ENCODE measurements at regions not wholly inside any gene's neighbourhood (a gene's known extent, or its start where the extent isn't known, plus 50 kb on each side); places are given as distances from the start of the nearest gene placed in this dataset.
"Not testable (repeated sequence)": the region's sequence is repeated elsewhere in the genome, so short reads cannot be mapped to it uniquely, and the experiment has no call there.

GRCh38 chr16:87210894-87211293, 106.3 kb downstream of the C16orf95 start:
- no peak for DNase-seq (ENCODE audit: low read depth in 2 of 3, low spot score in 1 of 3)

GRCh38 chr16:87212026-87212425, 105.2 kb downstream of the C16orf95 start:
- DNase-seq (ENCODE audit: low read depth in 2 of 3, low spot score in 1 of 3), result no peak

- no peak for DNase-seq (ENCODE audit: low read depth in 2 of 3, low spot score in 1 of 3)
Measured at GRCh38 chr16:87213536-87213935, 103.7 kb downstream of the C16orf95 start.

GRCh38 chr16:87216148-87216840, 100.9 kb downstream of the C16orf95 start:
- no peak for DNase-seq (ENCODE audit: low read depth in 2 of 3, low spot score in 1 of 3)

DNA sequence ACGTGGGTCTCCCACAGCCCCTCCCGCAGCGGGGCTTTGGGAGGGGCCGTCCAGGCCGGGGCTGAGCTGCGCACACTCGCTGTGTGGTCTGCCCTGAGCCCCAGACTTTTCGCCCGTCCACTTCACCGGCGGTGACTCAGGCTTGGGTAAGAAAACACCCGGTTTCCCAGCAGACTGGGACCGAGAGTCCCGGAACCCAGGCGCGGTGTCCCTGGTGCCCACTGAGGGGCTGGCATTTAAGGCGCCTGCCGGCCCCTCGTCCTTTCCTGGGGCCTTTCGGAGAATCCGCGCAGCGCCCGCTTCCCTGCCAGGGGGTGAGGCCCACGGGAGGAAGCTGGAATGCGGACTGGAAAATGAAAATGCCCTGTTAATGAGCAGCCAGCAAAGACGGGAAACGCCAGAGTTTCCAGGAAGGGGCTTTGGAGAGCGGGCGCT, 100.3 kb downstream of the C16orf95 start:
- no peak for DNase-seq (ENCODE audit: low read depth in 2 of 3, low spot score in 1 of 3)

DNA sequence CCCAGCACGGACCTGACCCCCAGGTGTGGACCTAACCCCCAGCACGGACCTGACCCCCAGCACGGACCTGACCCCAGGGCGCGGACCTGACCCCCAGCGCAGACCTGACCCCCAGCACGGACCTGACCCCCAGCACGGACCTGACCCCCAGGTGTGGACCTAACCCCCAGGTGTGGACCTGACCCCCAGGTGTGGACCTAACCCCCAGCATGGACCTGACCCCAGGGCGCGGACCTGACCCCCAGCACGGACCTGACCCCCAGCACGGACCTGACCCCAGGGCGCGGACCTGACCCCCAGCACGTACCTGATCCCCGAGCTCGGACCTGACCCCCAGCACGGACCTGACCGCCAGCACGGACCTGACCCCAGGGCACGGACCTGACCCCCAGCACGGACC, 99.4 kb downstream of the C16orf95 start:
- not testable (repeated sequence) for DNase-seq (ENCODE audit: low read depth in 2 of 3, low spot score in 1 of 3)

DNA sequence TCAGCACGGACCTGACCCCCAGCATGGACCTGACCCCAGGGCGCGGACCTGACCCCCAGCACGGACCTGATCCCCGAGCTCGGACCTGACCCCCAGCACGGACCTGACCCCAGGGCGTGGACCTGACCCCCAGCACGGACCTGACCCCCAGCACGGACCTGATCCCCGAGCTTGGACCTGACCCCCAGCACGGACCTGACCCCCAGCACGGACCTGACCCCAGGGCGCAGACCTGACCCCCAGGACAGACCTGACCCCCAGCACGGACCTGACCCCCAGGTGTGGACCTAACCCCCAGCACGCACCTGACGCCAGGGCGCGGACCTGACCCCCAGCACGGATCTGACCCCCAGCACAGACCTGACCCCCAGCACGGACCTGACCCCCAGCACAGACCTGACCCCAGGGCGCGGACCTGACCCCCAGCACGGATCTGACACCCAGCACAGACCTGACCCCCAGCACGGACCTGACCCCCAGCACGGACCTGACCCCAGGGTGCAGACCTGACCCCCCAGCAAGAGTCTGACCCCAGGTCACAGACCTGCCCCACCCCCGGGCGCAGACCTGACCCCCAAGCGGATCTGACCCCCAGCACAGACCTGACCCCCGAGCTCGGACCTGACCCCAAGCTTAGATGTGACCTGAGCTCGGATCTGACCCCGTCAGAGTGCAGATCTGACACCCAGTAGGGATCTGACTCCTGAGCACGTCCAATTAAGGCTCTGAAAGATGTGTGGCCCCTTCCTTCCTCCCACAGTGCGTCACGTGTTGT, 98.7 kb downstream of the C16orf95 start:
- DNase-seq (ENCODE audit: low read depth in 2 of 3, low spot score in 1 of 3), result no peak

- DNase-seq (ENCODE audit: low read depth in 2 of 3, low spot score in 1 of 3), result no peak
Measured at GRCh38 chr16:87219287-87219909, 97.8 kb downstream of the C16orf95 start.

GRCh38 chr16:87221633-87222032, 95.6 kb downstream of the C16orf95 start:
- DNase-seq (ENCODE audit: low read depth in 2 of 3, low spot score in 1 of 3), result no peak

DNA sequence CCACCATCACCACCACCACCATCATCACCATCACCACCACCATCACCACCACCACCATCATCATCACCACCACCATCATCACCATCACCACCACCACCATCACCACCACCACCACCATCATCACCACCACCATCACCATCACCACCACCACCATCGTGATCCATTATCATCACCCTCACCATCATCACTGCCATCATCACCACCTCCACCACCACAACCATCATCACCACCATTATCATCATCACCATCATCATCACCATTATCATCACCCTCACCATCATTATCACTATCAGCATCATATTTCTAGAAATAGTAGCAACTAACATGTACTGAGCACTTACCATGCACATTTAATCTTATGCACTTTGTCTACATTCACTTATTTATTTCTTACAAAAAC, 94.9 kb downstream of the C16orf95 start:
- no peak for DNase-seq (ENCODE audit: low read depth in 2 of 3, low spot score in 1 of 3)

GRCh38 chr16:87223656-87224248, 93.4 kb downstream of the C16orf95 start:
- no peak for DNase-seq (ENCODE audit: low read depth in 2 of 3, low spot score in 1 of 3)

GRCh38 chr16:87226926-87227295, 90.3 kb downstream of the C16orf95 start:
- DNase-seq (ENCODE audit: low read depth in 2 of 3, low spot score in 1 of 3), result no peak

DNA sequence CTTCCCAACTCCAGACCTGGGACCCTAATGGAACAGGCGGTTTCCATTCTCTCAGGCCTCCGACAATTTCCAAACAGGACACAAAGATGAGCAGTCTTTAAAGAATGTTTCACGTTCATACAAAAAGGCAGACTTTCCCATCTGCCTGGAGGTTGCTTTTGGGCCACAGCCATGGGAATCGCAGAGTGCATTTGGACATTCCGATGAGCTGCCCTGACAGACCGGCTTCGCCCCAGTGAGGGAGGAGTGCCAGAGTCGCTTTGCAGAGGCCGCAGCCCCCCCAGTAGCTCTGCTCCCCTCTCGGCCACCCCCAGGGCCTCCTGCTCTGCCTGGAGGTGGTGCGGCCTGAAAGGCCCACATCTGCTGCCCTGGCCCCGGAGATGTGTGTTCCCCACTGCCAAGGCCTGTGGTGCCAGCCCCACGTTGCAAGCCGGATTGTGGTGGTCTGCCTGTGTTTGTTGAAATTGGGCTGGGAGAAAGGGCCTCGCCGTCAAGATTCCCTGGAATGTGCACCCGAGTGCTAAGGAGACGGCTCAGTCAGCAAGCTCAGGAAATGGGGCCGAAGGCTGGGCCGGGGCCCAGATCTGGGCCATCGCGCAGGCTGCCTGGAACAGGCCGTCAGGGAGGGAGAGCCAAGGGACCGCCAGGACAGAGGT, 89.8 kb downstream of the C16orf95 start:
- no peak for DNase-seq (ENCODE audit: low read depth in 2 of 3, low spot score in 1 of 3)

- no peak for DNase-seq (ENCODE audit: low read depth in 2 of 3, low spot score in 1 of 3)
Measured at GRCh38 chr16:87228363-87228762, 88.8 kb downstream of the C16orf95 start.

DNA sequence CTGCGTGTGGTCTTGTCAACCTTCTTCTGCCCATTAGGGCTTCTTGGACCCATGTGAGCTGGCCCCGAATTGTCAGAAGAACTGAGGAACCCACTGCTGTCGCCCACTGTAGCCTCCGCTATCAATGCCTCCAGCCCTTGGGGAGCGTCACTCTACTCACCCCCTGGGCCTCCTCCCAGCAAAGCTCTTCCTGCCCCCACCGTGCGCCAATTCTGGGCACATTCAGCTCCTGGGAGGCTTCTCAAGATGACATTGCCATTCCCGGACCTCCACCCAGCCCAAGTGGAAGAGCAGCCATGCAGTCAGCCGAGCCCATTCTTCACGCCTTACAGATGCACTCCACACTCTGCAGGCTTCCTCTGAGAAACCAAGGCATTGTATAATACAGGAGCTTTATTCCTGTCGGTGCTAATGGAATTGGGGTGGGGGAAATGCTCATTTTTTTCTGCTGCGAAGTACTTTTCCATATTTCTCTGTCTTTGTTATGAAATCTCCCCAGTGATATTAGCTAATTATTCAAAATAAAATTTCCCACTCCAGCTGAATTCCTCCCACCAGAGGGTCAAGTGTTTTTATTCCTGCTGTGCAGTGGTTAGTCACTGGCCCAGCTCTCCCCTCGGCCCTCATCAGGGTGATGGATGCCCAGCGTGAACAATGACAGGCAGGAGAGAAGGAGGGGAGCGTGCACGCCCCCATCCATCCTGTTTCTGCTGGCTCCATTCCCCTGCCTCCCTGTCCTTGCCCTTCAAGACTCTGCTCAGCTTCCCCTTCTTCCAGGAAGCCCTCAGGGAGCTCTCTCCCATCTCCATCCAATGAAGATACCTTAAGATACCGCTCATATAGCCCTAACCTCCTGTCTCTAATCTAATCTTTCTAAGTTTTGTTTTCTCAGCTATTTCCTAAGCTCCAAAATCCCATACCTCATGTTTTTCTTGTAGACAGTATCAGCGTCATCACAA, 87.7 kb downstream of the C16orf95 start:
- no peak for DNase-seq (ENCODE audit: low read depth in 2 of 3, low spot score in 1 of 3)

GRCh38 chr16:87230571-87230970, 86.6 kb downstream of the C16orf95 start:
- DNase-seq (ENCODE audit: low read depth in 2 of 3, low spot score in 1 of 3), result no peak

- DNase-seq (ENCODE audit: low read depth in 2 of 3, low spot score in 1 of 3), result no peak
Measured at GRCh38 chr16:87231295-87231694, 85.9 kb downstream of the C16orf95 start.

DNA sequence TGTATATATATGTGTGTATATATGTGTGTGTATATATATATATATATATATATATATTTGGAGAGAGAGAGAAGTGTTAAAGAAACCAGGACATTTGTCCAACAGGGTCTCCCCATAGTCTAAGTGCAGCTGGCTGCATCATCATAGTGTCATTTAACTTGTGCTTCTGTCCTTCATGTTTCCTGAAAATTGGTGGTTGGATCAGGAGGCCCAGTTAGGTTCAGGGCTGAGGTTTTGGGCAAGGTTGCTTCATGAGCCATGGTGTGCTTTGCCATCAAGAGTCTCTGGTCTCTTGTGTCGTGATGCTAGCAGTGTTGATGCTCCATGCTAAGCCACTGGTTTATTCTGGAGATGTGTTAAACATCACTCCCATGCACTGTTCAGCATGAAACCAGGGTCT, 85.3 kb downstream of the C16orf95 start:
- no peak for DNase-seq (ENCODE audit: low read depth in 2 of 3, low spot score in 1 of 3)

GRCh38 chr16:87233928-87234327, 83.3 kb downstream of the C16orf95 start:
- DNase-seq (ENCODE audit: low read depth in 2 of 3, low spot score in 1 of 3), result no peak

DNA sequence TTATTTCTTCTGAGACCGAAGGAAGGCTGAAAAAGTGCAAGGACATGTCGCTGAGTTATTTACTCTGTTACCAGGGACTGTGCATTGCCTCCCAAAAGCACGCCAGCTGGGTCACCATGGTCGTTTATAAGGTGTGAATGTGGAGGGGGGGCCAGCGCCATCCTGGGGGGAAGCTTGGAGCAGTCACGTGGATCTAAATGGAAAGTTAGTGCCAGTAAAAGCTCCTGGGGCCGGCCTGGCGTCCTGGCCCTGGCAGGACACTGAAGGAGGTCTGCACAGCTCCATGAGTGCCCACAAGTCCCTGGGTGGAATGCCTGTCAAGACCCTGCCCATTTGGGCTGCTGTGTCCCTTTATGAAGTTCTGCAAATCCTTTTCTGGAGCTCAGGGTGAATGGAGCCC, 82.6 kb downstream of the C16orf95 start:
- DNase-seq (ENCODE audit: low read depth in 2 of 3, low spot score in 1 of 3), result no peak
